CD14-positive monocyte (primary cell): ENCODE measurements at regions not wholly inside any gene's neighbourhood (a gene's known extent, or its start where the extent isn't known, plus 50 kb on each side); places are given as distances from the start of the nearest gene placed in this dataset.

ENCODE experiments used
- DNase-seq, 3 donors: peaks; one replicate each; pipeline ENCODE4 v3.0.0-alpha.2; 2011 to 2022
- H2AFZ ChIP-seq: 2 replicates; pipeline ENCODE4 v1.6.0; 2012; ENCODE audit warnings: mild to moderate bottlenecking, low read depth, low read length, inconsistent platforms; ENCODE audit not compliant: insufficient read depth, poor library complexity, severe bottlenecking
- H3K27ac ChIP-seq, 2 donors: 1 replicate in 1 of 2; 2 replicates in 1 of 2; pipeline ENCODE4 v1.5.1; 2012 to 2013; ENCODE audit warnings: low read length in 2 of 2, control low read depth in 1 of 2, inconsistent platforms in 1 of 2, low read depth in 1 of 2, mild to moderate bottlenecking in 1 of 2
- H3K27me3 ChIP-seq, 2 donors: one replicate each; pipeline versions ENCODE4 v1.6.0 to v1.6.1; 2011 to 2013; ENCODE audit warnings: low read length in 2 of 2; ENCODE audit not compliant: control insufficient read depth in 2 of 2, insufficient read depth in 2 of 2
- H3K36me3 ChIP-seq, 2 donors: replicated peaks in 1 of 2; 1 replicate in 1 of 2; 2 replicates in 1 of 2; pipeline versions ENCODE4 v1.5.1 to v1.6.1; 2012 to 2013; ENCODE audit warnings: low read length in 2 of 2, control low read depth in 1 of 2, inconsistent platforms in 1 of 2, mild to moderate bottlenecking in 1 of 2; ENCODE audit not compliant: insufficient read depth in 2 of 2, control insufficient read depth in 1 of 2
- H3K4me1 ChIP-seq, 2 donors: 1 replicate in 1 of 2; 2 replicates in 1 of 2; pipeline versions ENCODE4 v1.5.1 to v1.6.1; 2012 to 2013; ENCODE audit warnings: low read length in 2 of 2, control low read depth in 1 of 2, inconsistent platforms in 1 of 2, mild to moderate bottlenecking in 1 of 2, moderate library complexity in 1 of 2; ENCODE audit not compliant: insufficient read depth in 2 of 2, control insufficient read depth in 1 of 2
- H3K4me2 ChIP-seq: replicated peaks from 2 replicates; pipeline ENCODE3; 2012; ENCODE audit warnings: low read length, moderate library complexity, mild to moderate bottlenecking; ENCODE audit not compliant: poor library complexity, severe bottlenecking; ENCODE audit errors: extremely low read depth
- H3K4me3 ChIP-seq, 3 experiments: fragments of 200-600 bp in 1 of 3; sonication (generic) in 1 of 3; replicated peaks in 1 of 3; 1 replicate in 2 of 3; 2 replicates in 1 of 3; pipeline ENCODE4 v1.5.1; 2011 to 2013; ENCODE audit warnings: low read length in 3 of 3, mild to moderate bottlenecking in 3 of 3, control low read depth in 2 of 3, low read depth in 2 of 3, inconsistent platforms in 1 of 3, moderate library complexity in 1 of 3
- H3K79me2 ChIP-seq: 2 replicates; pipeline ENCODE4 v1.6.0; 2012; ENCODE audit warnings: mild to moderate bottlenecking, control low read depth, inconsistent platforms, low read length, moderate library complexity; ENCODE audit not compliant: insufficient read depth
- H3K9ac ChIP-seq: 2 replicates; pipeline ENCODE4 v1.6.0; 2017; ENCODE audit warnings: low read length, mild to moderate bottlenecking; ENCODE audit not compliant: insufficient read depth, poor library complexity, severe bottlenecking
- H3K9me3 ChIP-seq, 2 donors: replicated peaks in 1 of 2; 1 replicate in 1 of 2; 2 replicates in 1 of 2; pipeline versions ENCODE4 v1.5.1 to v1.6.1; 2012 to 2013; ENCODE audit warnings: low read length in 2 of 2, control low read depth in 1 of 2; ENCODE audit not compliant: control insufficient read depth in 1 of 2, insufficient read depth in 1 of 2
- H4K20me1 ChIP-seq: 2 replicates; pipeline ENCODE4 v1.6.0; 2012; ENCODE audit warnings: mild to moderate bottlenecking, low read length, control low read depth, moderate library complexity; ENCODE audit not compliant: insufficient read depth
- H3K27ac Mint-ChIP-seq, 7 donors: one replicate each; pipeline ENCODE4 v1.8.0; 2020; ENCODE audit warnings: mild to moderate bottlenecking in 7 of 7, mixed read lengths in 7 of 7, moderate library complexity in 6 of 7, inconsistent platforms in 2 of 7
- H3K27me3 Mint-ChIP-seq, 3 donors: one replicate each; pipeline ENCODE4 v1.8.0; 2021 to 2022; ENCODE audit warnings: low read depth in 3 of 3, mild to moderate bottlenecking in 3 of 3, mixed read lengths in 3 of 3, moderate library complexity in 3 of 3, inconsistent platforms in 1 of 3
- H3K36me3 Mint-ChIP-seq, 2 donors: one replicate each; pipeline ENCODE4 v1.8.0; 2020; ENCODE audit warnings: mixed read lengths in 2 of 2, inconsistent platforms in 1 of 2, mild to moderate bottlenecking in 1 of 2
- H3K4me1 Mint-ChIP-seq: one replicate; pipeline ENCODE4 v1.8.0; 2020; ENCODE audit warnings: mild to moderate bottlenecking, mixed read lengths
- H3K4me3 Mint-ChIP-seq, 2 donors: one replicate each; pipeline ENCODE4 v1.8.0; 2020; ENCODE audit warnings: mild to moderate bottlenecking in 2 of 2, mixed read lengths in 2 of 2, moderate library complexity in 1 of 2
- H3K9me3 Mint-ChIP-seq, 7 donors: one replicate each; pipeline ENCODE4 v1.8.0; 2020 to 2022; ENCODE audit warnings: mixed read lengths in 7 of 7, mild to moderate bottlenecking in 6 of 7, moderate library complexity in 6 of 7, inconsistent platforms in 2 of 7
- CTCF ChIP-seq: fragments of 200-600 bp; IDR thresholded peaks from one replicate; pipeline ENCODE4 v1.8.0; 2022; ENCODE audit warnings: antibody characterized with exemption, mild to moderate bottlenecking
- WGBS: methylation state at CpG from one replicate; pipeline ENCODE4 v1.1.5; 2013; ENCODE audit warnings: missing lambda C conversion rate; ENCODE audit not compliant: insufficient coverage; 5-methylcytosine and 5-hydroxymethylcytosine counted together
- intact Hi-C, 2 donors: fragments of 100-400 bp; cut with micrococcal nuclease; formaldehyde crosslinking; loops; one replicate each; pipeline versions ENCODE4 v1.15.0 to v1.15.1; 2023

- no peaks in the 10 kb centered on the region for H3K36me3 Mint-ChIP-seq
- intact Hi-C loops, result no loop called here
- H3K9me3 Mint-ChIP-seq, result peaks cover 0 to 11% (median 0%) of the 10 kb centered on the region in 7 donors
- Histone ChIP-seq H3K27ac (no peak overlapping the region), H3K4me3 (no peak overlapping the region), H4K20me1 (no peaks in the 10 kb centered on the region), H2AFZ (no peak overlapping the region), H3K36me3 (no peaks in the 10 kb centered on the region), H3K79me2 (no peaks in the 10 kb centered on the region), H3K4me1 (no peaks in the 10 kb centered on the region), H3K9ac (no peak overlapping the region), H3K27me3 (no peaks in the 10 kb centered on the region), H3K9me3 (no peaks in the 10 kb centered on the region), H3K4me2 (no peak overlapping the region)
- 84% methylated on average over 2 of the region's 5 CpGs for WGBS
- peaks cover 0 to 3% (median 1%) of the 10 kb centered on the region in 3 donors for H3K27me3 Mint-ChIP-seq
- peaks cover 2% of the 10 kb centered on the region for H3K4me1 Mint-ChIP-seq
- H3K27ac Mint-ChIP-seq, result no peak overlapping the region
- H3K4me3 Mint-ChIP-seq, result no peak overlapping the region
- no peak for TF ChIP-seq CTCF
- no peak for DNase-seq
These were observed 666.8 kb downstream of the NR4A2 start for GRCh38 chr2:155665704-155666103.

GRCh38 chr2:155663265-155663664 lies 669.3 kb downstream of the NR4A2 start:
- H3K4me2 ChIP-seq, result no peak overlapping the region
- H3K4me3 ChIP-seq, result no peak overlapping the region
- no peaks in the 10 kb centered on the region for H3K36me3 Mint-ChIP-seq
- no peak overlapping the region for H2AFZ ChIP-seq
- peaks cover 0 to 3% (median 0%) of the 10 kb centered on the region in 7 donors for H3K9me3 Mint-ChIP-seq
- H3K27me3 Mint-ChIP-seq, result peaks cover 0 to 1% (median 0%) of the 10 kb centered on the region in 3 donors
- no peak overlapping the region for H3K27ac Mint-ChIP-seq
- no peak overlapping the region for H3K27ac ChIP-seq
- no peaks in the 10 kb centered on the region for H3K4me1 ChIP-seq
- TF ChIP-seq CTCF, result no peak
- H3K79me2 ChIP-seq, result no peaks in the 10 kb centered on the region
- peaks cover 2% of the 10 kb centered on the region for H3K4me1 Mint-ChIP-seq
- intact Hi-C loops, result no loop called here
- H3K9me3 ChIP-seq, result no peaks in the 10 kb centered on the region
- H4K20me1 ChIP-seq, result no peaks in the 10 kb centered on the region
- no peaks in the 10 kb centered on the region for H3K36me3 ChIP-seq
- WGBS, result 80% methylated on average over 2 of the region's 3 CpGs
- H3K4me3 Mint-ChIP-seq, result no peak overlapping the region
- no peaks in the 10 kb centered on the region for H3K27me3 ChIP-seq
- no peak overlapping the region for H3K9ac ChIP-seq
- DNase-seq, result no peak
